Skin of body (tissue), 1 donor: ENCODE measurements at regions not wholly inside any gene's neighbourhood (a gene's known extent, or its start where the extent isn't known, plus 50 kb on each side); places are given as distances from the start of the nearest gene placed in this dataset.
"Not testable (repeated sequence)": the region's sequence is repeated elsewhere in the genome, so short reads cannot be mapped to it uniquely, and the experiment has no call there.

Experiments used
- DNase-seq: peaks from one replicate; lab custom pipeline; 2025; lab: John Stamatoyannopoulos, UW

DNA sequence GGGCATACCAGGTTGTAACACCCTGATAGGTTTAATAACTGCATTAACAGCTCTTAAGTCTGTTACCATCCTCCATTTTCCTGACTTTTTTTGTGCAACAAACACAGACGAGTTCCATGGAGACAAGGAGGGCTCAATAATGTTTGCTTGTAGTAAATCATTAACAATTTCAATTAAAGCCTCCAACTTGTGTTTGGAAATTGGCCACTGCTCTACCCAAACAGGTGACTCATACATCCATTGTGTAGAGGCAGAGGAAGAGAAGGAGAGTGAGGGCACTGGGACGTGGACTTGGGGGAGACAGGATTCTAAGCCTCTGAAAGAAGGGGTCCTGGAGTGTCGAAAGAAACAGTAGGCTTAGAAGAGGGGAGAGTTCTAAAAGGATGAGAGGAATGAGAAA, 213.6 kb upstream of the KCNN2 start:
- no peak for DNase-seq

DNA sequence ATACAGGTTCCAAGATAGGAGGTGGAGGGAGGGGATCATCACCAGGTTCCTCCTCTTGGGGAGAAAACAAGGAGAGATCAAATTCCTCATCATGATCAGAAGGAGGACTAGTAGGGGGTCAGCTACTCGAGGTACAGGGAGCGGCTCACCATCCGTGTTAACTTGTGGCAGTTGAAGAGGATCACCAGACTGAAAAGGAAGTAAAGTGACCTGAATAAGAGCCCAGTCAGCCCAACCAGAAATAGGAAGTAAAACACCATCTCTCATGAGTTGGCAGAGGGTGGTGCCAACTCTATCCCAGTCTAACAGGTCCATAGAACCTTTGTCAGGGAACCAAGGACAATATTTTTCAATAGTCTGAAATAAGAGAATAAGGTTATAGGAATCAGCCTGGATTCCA, 213.1 kb upstream of the KCNN2 start:
- not testable (repeated sequence) for DNase-seq

DNA sequence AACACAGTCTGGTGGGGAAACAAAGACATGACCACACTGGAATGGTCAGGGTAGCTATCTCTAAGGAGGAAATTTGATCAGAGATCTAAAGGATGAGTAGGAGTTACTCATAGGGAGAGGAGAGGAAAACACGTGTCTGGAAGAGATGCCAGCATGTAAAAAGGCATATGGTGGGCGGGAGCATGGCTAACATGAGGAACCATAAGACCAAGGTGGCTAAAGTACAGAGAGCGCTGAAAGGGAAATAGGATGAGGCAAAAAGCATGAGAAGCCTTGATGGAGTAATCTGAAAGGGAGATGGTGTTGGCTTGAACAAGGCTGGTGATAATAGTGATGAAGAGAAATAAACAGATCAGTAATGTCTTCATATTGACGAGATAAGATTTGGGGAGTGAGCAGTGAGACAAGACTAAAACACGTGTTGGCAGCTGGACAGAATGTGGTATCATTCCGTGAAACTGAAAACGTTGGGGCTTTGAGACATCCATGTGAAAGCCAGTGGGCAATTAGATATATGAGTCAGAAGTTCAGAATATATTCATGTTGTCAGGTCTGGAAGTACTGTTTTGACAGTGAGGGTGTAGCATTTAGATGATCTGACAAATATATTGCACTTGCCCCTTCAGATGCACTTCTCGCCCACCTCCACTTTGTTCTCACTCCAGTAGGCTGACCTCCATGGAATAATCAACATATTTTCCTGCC, 209.1 kb upstream of the KCNN2 start:
- no peak for DNase-seq

- DNase-seq, result no peak
These were observed 208.5 kb upstream of the KCNN2 start for GRCh38 chr5:114153392-114153791.

- DNase-seq, result no peak
These were observed 208.0 kb upstream of the KCNN2 start for GRCh38 chr5:114153833-114154232.

GRCh38 chr5:114166081-114166480, 195.8 kb upstream of the KCNN2 start:
- no peak for DNase-seq

GRCh38 chr5:114174131-114174530, 187.7 kb upstream of the KCNN2 start:
- no peak for DNase-seq

- DNase-seq, result no peak
These were observed 187.0 kb upstream of the KCNN2 start for GRCh38 chr5:114174837-114175236.

DNA sequence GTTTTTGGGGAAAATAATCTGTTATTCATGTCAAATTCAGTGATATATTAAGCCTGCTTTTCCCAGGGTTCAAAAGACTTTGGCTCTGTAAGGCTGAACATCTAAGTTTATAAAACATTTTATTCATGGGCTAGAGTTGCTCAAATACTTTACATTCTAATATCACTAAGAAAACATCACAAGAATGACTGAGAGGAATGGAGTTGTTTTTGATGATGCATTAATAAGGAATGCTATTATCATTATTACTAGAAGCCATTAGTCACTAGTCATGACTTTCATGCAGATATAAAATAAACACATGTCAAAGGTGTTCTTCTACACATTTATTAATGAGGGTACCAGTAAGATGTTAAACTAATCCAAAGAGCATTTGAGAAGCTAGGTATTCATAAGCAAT, 185.5 kb upstream of the KCNN2 start:
- no peak for DNase-seq

GRCh38 chr5:114179134-114179533, 182.7 kb upstream of the KCNN2 start:
- no peak for DNase-seq

DNA sequence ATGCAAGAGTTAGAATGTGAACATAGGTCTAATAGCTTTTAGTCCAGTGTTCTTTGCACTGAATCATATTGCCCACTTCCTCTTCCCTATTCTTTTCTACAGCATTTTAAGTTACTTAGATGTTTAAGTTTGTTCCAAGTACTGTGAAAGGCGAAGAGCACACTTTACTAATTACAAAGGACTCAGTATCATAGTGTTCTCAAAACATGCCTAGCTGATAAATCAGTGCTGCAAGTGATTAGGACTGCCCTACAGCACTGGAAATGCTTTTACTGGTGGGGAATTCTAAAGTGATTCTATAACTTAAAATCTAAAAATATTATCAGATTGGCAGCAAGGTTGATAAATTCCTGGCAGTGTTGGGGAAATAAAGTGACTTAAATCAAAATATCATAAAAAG, 177.9 kb upstream of the KCNN2 start:
- no peak for DNase-seq

DNA sequence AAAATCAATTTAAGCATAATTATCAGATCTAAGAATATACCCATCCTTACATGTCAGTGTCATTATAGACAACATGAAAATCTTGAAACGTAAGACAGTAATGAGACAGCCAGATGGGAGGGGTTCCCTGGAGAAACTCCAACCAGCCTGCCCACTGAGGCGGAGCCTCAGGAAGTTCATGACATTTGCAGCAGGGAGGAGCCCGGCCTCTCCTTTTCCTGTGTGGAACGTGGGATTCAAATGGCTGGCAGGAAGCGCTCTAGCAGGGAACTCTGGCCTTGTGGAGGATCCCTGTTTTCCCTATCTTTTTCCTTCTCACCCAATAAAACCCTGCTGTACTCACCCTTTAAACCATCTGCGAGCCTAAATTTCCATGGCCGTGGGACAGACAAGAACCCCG, 176.6 kb upstream of the KCNN2 start:
- peak; percentile 1 for DNase-seq

DNA sequence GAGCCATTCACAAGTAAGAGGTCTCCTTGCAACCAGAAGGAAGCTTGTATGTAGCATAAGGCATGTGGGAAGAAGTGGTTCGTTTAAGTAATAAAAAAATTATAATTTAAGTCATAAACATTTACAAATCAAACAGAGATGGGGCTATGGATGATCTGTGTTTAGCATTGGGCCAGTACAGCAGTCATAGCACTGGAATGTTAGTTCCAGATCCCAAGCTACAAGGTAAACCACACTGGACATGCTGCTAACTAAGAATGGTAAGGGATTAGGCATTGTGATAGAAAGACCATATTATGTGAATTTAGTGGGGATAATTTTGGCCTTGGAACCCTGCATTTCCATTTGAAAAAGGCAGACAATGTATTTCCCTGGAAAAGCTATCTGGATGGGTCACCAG, 170.4 kb upstream of the KCNN2 start:
- no peak for DNase-seq

DNA sequence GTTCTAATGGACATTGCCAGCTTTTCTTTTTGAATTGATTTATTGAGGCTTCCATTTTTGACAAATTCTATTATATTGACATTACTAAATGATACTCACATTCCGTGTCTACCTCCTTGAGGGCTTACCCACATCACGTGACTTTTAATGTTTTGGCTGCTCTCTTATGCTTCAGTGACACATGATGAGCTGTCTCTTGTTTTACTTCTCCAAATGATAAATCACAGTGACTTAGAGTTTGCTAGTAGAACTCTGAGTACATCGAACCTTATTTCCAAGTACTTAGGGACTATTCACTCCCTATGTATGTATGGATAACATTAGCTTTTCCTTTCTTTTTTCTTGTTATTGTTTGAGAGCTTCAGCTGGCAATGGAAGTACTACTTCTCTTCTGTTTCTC, 169.8 kb upstream of the KCNN2 start:
- no peak for DNase-seq

- no peak for DNase-seq
These were observed 160.5 kb upstream of the KCNN2 start for GRCh38 chr5:114201332-114201731.

- DNase-seq, result no peak
These were observed 156.9 kb upstream of the KCNN2 start for GRCh38 chr5:114204923-114205322.

- DNase-seq, result no peak
These were observed 155.2 kb upstream of the KCNN2 start for GRCh38 chr5:114206640-114207039.

GRCh38 chr5:114207615-114208014, 154.3 kb upstream of the KCNN2 start:
- no peak for DNase-seq

- no peak for DNase-seq
These were observed 153.8 kb upstream of the KCNN2 start for GRCh38 chr5:114208120-114208519.

- no peak for DNase-seq
These were observed 153.3 kb upstream of the KCNN2 start for GRCh38 chr5:114208588-114208987.

DNA sequence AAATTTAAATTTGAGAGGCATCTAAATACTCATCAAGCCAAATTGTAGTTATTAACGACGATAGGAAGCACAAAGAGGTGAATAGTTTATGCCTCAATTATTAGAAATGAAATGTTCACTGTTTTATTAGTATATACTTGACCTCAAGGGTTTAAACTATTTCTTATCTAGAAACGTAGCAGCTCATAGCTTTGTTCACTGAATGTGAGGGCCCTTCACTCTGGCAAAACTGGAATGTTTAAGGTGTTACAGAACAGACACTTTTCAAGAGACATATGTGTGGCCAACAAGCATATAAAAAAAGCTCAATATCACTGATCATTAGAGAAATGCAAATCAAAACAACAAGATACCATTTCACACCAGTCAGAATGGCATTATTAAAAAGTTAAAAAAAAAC, 151.2 kb upstream of the KCNN2 start:
- DNase-seq, result no peak

DNA sequence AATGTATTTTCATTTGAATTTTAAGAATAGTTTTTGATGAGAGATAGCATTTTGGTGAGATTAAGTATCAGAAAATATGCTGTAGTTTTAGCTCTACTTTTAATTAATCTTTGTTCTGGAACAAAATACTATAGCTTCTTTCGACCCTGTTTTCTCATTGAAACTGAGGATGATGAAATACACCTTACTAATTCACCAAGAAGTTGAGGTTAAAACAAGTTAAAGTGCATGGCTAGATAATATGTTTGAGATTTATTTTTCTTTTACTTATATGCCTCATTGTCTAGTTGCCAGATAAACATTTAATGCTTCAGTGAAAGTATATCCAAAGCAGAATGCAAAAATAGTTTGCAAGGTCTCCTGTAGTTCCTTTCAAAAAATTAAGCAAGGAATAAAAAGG, 140.1 kb upstream of the KCNN2 start:
- DNase-seq, result no peak

DNA sequence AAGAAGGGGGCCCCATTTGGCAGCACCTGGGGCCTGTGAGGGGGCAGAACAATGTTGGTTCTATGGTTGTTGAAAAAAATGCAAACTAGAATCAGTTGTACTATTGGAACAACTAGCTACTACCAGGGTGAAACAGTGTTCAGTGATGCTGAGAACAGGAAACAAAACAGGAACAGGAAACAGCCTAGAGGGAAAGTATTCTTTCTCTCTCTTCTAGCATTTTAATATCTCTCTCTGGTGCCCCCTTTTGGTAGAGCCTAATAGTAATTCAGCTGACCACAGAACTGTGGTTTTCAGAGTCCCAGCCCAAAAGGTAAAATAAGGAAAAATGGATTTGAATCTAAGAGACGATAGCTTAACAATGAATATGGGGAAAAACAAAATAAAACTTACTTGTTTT, 138.0 kb upstream of the KCNN2 start:
- no peak for DNase-seq

GRCh38 chr5:114237766-114238165, 124.1 kb upstream of the KCNN2 start:
- no peak for DNase-seq
